GM12878 (cell line): ENCODE measurements at regions not wholly inside any gene's neighbourhood (a gene's known extent, or its start where the extent isn't known, plus 50 kb on each side); places are given as distances from the start of the nearest gene placed in this dataset.

Experiments used
- CTCF ChIP-seq, 3 experiments: IDR thresholded peaks in 2 of 3; conservative IDR thresholded peaks in 1 of 3; 2 replicates each; pipeline ENCODE4 v1.5.1; 2011; ENCODE audit warnings: low read depth in 3 of 3, low read length in 3 of 3, mild to moderate bottlenecking in 3 of 3, control low read depth in 2 of 3, moderate library complexity in 2 of 3, inconsistent platforms in 1 of 3, mixed read lengths in 1 of 3; ENCODE audit not compliant: control insufficient read depth in 2 of 3, insufficient read depth in 1 of 3; ENCODE audit errors: extremely low read depth in 1 of 3
- NR2C1 ChIP-seq: fragments of 450-650 bp; IDR thresholded peaks from 2 replicates; pipeline ENCODE4 v1.6.1; 2017; ENCODE audit warnings: antibody characterized with exemption, mild to moderate bottlenecking, moderate library complexity
- NR2F1 ChIP-seq: fragments of 450-650 bp; conservative IDR thresholded peaks from 2 replicates; pipeline ENCODE4 v1.6.1; 2017; ENCODE audit warnings: mild to moderate bottlenecking
- RAD21 ChIP-seq: IDR thresholded peaks from 2 replicates; pipeline ENCODE4 v1.6.1; 2011; ENCODE audit warnings: mild to moderate bottlenecking, low read depth, low read length, moderate library complexity; ENCODE audit not compliant: insufficient read depth
- TBL1XR1 ChIP-seq: IDR thresholded peaks from 2 replicates; pipeline ENCODE4 v1.6.1; 2012; ENCODE audit warnings: low read depth, low read length, improper control_type of control experiment
- ZNF207 ChIP-seq: fragments of 450-650 bp; IDR thresholded peaks from 2 replicates; pipeline ENCODE4 v1.6.1; 2014; ENCODE audit warnings: antibody characterized with exemption, mild to moderate bottlenecking, borderline replicate concordance
- ZNF217 ChIP-seq: fragments of 450-650 bp; IDR thresholded peaks from 2 replicates; pipeline ENCODE4 v1.6.1; 2017; ENCODE audit warnings: antibody characterized with exemption, mild to moderate bottlenecking
- TF ChIP-seq, protein P1 (sequence below): IDR thresholded peaks from 2 replicates; pipeline ENCODE4 v1.6.1; 2011; ENCODE audit warnings: borderline replicate concordance, low read depth, mild to moderate bottlenecking, moderate library complexity, low read length; ENCODE audit not compliant: insufficient read depth, poor library complexity, severe bottlenecking
- TF ChIP-seq, protein P2 (sequence below): IDR thresholded peaks from 2 replicates; pipeline ENCODE4 v1.6.1; 2011; ENCODE audit warnings: low read depth, mild to moderate bottlenecking, low read length, moderate library complexity, borderline replicate concordance; ENCODE audit errors: extremely low read depth

DNA sequence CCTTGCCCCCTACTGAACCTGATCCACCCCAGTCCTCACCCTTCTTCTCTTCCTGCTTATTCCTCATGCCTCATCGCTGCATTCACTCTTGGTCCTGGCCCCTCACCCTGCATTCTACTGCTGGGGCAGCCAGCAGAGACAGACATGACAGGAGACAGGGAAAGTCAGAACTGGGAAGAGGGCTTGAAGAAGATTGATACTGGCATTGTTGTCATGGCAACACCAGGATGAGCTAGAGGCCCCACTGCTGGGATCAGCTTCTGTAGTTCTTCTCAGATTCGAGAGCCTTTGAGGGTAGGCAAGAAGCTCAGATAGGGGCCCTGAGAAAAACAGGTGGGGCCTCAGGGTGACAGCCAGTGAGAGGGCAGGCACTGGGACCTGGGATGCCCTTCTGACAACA lies 264.3 kb downstream of the MIAT start:
- TF ChIP-seq ZNF207 (no peak), NR2F1 (no peak), ZNF217 (no peak), CTCF (IDR thresholded peaks at IDR 0.05 in 2 of 3, conservative IDR thresholded peaks at IDR 0.05 in 1 of 3; ENCODE audit: control insufficient read depth in 2 of 3, extremely low read depth in 1 of 3, insufficient read depth in 1 of 3, low read depth in 3 of 3, low read length in 3 of 3) (no peak), NR2C1 (no peak), TBL1XR1 (no peak), RAD21 (no peak)
- TF ChIP-seq, protein P1, sequence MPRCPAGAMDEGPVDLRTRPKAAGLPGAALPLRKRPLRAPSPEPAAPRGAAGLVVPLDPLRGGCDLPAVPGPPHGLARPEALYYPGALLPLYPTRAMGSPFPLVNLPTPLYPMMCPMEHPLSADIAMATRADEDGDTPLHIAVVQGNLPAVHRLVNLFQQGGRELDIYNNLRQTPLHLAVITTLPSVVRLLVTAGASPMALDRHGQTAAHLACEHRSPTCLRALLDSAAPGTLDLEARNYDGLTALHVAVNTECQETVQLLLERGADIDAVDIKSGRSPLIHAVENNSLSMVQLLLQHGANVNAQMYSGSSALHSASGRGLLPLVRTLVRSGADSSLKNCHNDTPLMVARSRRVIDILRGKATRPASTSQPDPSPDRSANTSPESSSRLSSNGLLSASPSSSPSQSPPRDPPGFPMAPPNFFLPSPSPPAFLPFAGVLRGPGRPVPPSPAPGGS: no peak
- TF ChIP-seq, protein P2, sequence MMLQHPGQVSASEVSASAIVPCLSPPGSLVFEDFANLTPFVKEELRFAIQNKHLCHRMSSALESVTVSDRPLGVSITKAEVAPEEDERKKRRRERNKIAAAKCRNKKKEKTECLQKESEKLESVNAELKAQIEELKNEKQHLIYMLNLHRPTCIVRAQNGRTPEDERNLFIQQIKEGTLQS: no peak
